MV-4-11 (cell line): ENCODE measurements at regions not wholly inside any gene's neighbourhood (a gene's known extent, or its start where the extent isn't known, plus 50 kb on each side); places are given as distances from the start of the nearest gene placed in this dataset.

Experiments used
- DNase-seq: peaks from one replicate; lab custom pipeline; 2025; lab: John Stamatoyannopoulos, UW

GRCh38 chr15:57823325-57823882 lies 116.9 kb downstream of the POLR2M start:
- DNase-seq: no peak

DNA sequence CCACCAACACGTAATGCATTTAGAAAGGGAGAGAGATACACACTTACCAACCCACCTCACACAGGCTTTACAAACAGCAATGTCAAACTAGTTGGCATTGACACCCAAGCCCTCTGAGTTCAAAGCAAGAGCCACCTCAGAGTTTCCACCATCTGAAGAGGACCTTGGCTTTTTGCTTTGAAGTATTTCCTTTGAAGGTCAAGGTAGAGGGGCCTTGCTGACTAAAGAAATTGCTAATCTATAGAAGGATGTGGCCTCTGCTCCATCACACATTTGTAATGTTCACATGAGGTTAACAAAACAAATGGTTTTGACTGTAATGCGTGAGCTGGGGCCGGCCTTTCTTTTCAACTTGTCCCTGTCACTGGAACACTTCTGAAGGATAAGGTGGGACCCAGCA lies 117.7 kb downstream of the POLR2M start:
- DNase-seq: no peak

GRCh38 chr15:57827021-57827420 lies 120.5 kb downstream of the POLR2M start:
- DNase-seq: peak; percentile 45

- no peak for DNase-seq
Measured at GRCh38 chr15:57827971-57828370, 121.5 kb downstream of the POLR2M start.

GRCh38 chr15:57832183-57832582 lies 125.7 kb downstream of the POLR2M start:
- no peak for DNase-seq

GRCh38 chr15:57835119-57835518 lies 128.6 kb downstream of the POLR2M start:
- DNase-seq: no peak

- peak; percentile 23 for DNase-seq
Measured at GRCh38 chr15:57849317-57849716, 142.8 kb downstream of the POLR2M start.

DNA sequence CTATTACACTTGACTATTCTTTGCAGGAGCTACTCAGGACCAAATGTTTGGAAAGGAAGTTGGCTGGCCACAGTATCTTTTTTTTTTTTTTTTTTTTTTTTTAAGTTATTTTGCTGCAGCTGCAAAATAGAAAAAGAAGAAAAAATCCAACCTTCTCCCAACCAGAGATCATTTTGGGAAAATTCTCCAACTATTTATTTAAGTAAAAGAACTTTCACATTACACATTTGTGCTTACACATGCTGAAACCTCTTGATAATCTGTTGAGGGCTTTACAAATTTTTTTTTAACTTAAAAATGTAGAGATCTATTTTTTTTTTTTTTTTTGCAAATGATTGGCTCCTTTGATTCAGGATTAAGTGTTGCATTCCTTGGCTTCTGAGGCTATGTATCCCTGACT lies 148.0 kb downstream of the POLR2M start:
- DNase-seq: no peak

DNA sequence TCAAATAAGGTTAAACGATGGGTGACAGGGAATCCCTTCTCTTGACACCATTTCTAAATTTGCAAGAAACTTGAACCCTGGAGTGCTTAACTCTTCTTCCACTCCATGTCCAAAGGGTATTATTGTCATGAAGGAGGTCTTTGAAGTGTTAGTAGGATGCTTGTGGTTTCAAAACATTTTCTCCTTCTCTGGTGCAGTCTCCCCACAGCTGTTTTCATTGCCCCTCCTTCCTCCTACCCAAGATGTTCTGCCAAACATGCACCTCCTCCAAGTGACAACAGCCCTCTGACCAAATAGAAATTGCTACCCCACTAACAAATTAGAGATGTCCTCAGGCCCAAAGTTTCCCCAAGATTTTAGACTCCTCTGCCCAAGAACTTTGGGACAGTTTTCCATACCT lies 151.4 kb downstream of the POLR2M start:
- DNase-seq: no peak

DNA sequence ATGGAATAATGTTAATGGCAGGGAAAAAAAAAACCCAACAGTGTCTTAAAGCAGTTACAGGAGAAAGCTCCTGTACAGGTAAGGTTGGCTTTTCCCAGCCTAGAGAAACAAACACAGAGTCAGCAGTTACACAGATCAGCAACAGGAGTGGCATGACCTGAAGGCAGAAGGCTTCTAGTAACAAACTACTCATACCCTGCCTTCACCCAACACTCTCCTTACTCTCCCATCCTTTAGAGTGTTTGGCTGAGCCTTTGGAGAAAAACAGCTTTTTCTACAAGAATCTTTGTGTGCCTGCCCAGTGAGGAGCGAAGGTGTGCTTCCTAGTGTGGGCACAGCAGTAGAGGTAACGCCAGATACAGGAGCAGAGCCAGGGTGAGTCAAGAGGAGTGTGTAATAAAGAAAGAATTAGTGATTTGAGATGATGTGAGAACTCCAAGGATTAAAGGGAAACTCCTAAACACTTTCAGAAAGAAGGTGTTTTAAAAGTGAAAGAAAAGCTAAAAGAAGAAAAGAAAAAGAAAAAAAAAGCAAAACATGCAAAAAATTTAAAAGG lies 152.7 kb downstream of the POLR2M start:
- no peak for DNase-seq

GRCh38 chr15:57861034-57861638 lies 154.6 kb downstream of the POLR2M start:
- peak; percentile 36 for DNase-seq

GRCh38 chr15:57861815-57862586 lies 155.5 kb downstream of the POLR2M start:
- peak; percentile 13 for DNase-seq

DNA sequence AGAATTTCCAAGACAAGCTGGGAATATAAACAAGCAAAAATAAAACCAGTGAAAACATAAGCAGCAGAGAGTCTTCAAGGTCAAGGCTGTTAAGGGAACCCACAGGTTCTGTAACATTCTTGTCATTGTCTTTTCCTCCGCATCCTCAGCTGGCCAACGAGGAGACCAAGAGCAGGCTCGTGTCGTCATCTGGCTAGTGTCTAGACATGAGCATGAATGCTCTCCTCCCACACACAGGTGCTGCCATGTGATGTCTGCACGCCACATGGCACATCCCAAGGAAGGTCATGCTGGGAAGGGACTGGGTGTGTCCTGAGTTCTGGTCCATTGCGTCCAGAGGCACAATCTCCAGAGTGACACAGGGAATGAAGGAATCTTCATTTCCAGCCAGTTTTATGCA lies 156.2 kb downstream of the POLR2M start:
- DNase-seq: no peak

GRCh38 chr15:57865294-57865693 lies 158.8 kb downstream of the POLR2M start:
- no peak for DNase-seq

- peak; percentile 40 for DNase-seq
Measured at GRCh38 chr15:57866149-57866736, 159.7 kb downstream of the POLR2M start.

- peak; percentile 78 for DNase-seq
Measured at GRCh38 chr15:57867970-57868798, 161.7 kb downstream of the POLR2M start.

DNA sequence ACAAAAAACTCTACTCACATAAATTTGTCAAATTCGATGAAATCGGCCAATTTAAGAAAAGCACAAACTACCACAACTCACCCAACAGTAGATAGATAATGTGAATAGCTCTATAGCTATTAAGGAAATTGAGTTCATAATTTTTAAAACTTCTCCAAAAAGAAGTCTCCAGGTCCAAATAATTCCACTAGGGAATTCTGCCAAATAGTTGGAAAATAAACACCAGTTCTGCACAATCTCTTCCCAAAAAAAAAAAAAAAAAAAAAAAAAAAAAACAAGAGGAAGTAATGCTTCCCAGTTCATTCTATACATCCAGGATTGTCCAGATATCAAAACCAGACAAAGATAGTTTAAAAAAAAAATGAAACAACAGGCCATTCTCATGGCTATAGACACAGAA lies 164.2 kb downstream of the POLR2M start:
- DNase-seq: no peak

GRCh38 chr15:57872281-57873030 lies 165.9 kb downstream of the POLR2M start:
- DNase-seq: no peak

- no peak for DNase-seq
Measured at GRCh38 chr15:57873564-57874209, 167.2 kb downstream of the POLR2M start.

DNA sequence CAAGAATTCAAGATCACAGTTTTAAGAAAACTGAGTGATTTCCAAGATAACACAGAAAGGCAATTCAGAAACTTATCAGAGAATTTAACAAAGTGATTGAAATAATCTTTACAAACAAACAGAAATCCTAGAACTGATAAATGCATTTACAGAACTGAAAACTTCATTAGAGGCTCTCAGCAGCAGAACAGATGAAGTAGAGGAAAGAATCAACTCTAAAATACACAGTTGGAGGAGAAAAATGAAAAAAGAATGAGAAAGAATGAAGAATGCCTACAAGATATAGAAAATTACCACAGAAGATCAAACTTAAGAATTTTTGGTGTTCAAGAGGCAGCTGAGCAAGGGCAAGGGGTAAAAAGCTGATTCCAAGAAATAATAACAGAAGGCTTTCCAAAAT lies 168.8 kb downstream of the POLR2M start:
- DNase-seq: no peak

GRCh38 chr15:57878573-57878972 lies 172.1 kb downstream of the POLR2M start:
- no peak for DNase-seq
